ENCODE measurements at regions not wholly inside any gene's neighbourhood (a gene's known extent, or its start where the extent isn't known, plus 50 kb on each side); places are given as distances from the start of the nearest gene placed in this dataset.
"Not testable (repeated sequence)": the region's sequence is repeated elsewhere in the genome, so short reads cannot be mapped to it uniquely, and the experiment has no call there.

GRCh38 chr22:12601510-12601869, 2926.5 kb upstream of the OR11H1 start:
- not testable (repeated sequence) for TF ChIP-seq EP300 (IDR thresholded peaks at IDR 0.05; ENCODE audit: low read depth); CTCF (IDR thresholded peaks at IDR 0.05); POLR2A (IDR thresholded peaks at IDR 0.05)

Measured in transverse colon (tissue), 3 donors.